Cardiac muscle cell (in vitro differentiated cells and primary cell): ENCODE measurements at regions not wholly inside any gene's neighbourhood (a gene's known extent, or its start where the extent isn't known, plus 50 kb on each side); places are given as distances from the start of the nearest gene placed in this dataset.

Experiments
- DNase-seq, 2 donors: peaks; one replicate each; pipeline versions ENCODE4 v3.0.0 to v3.0.0-alpha.2; 2010 to 2017; ENCODE audit warnings: low read depth in 1 of 2, low spot score in 1 of 2
- H3K27ac ChIP-seq: fragments of 200-600 bp; sonication (generic); 2 replicates; pipeline ENCODE4 v1.5.1; 2016
- H3K27me3 ChIP-seq: fragments of 200-600 bp; sonication (generic); 2 replicates; pipeline ENCODE4 v1.6.0; 2016; ENCODE audit warnings: control low read depth
- H3K36me3 ChIP-seq: fragments of 200-600 bp; sonication (generic); 2 replicates; pipeline ENCODE4 v1.5.1; 2016; ENCODE audit warnings: control low read depth
- H3K4me1 ChIP-seq: fragments of 200-600 bp; sonication (generic); 2 replicates; pipeline ENCODE4 v1.8.1; 2017; ENCODE audit warnings: low read depth, mild to moderate bottlenecking, mixed run types
- H3K4me3 ChIP-seq: fragments of 200-600 bp; sonication (generic); 2 replicates; pipeline ENCODE4 v1.5.1; 2016; ENCODE audit warnings: mild to moderate bottlenecking
- H3K9me3 ChIP-seq: fragments of 200-600 bp; sonication (generic); 2 replicates; pipeline ENCODE4 v1.5.1; 2017; ENCODE audit warnings: low read depth, mild to moderate bottlenecking, control low read depth
- TF ChIP-seq, protein P1 (sequence below): IDR thresholded peaks from 2 replicates; pipeline ENCODE4 v1.5.1; 2012; ENCODE audit warnings: low read depth, mild to moderate bottlenecking, low read length

DNA sequence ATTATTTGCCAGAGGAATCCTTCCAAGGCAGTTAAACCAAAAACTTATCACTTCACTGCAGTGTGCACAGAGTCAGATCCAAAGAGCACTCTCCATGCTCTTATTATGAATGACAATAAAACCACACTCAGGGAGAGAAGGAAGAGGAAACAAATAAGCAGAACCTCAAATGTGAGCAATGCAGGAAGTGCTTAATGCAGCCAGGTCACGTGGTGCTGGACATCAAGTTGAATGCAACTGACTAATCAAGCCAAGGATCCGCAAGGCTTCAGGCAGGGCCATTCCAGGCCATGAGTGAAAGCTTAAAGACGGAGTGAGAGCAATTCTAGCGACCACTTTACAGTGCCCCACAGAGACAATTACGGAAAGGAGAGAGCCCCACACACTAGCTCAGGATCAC is 230.4 kb upstream of the PUM3 start:
- no peaks in the 10 kb centered on the region for H3K36me3 ChIP-seq
- H3K9me3 ChIP-seq = no peaks in the 10 kb centered on the region
- no peak overlapping the region for H3K4me3 ChIP-seq
- no peak overlapping the region for H3K27ac ChIP-seq
- no peaks in the 10 kb centered on the region for H3K4me1 ChIP-seq
- DNase-seq = no peak
- TF ChIP-seq, protein P1, sequence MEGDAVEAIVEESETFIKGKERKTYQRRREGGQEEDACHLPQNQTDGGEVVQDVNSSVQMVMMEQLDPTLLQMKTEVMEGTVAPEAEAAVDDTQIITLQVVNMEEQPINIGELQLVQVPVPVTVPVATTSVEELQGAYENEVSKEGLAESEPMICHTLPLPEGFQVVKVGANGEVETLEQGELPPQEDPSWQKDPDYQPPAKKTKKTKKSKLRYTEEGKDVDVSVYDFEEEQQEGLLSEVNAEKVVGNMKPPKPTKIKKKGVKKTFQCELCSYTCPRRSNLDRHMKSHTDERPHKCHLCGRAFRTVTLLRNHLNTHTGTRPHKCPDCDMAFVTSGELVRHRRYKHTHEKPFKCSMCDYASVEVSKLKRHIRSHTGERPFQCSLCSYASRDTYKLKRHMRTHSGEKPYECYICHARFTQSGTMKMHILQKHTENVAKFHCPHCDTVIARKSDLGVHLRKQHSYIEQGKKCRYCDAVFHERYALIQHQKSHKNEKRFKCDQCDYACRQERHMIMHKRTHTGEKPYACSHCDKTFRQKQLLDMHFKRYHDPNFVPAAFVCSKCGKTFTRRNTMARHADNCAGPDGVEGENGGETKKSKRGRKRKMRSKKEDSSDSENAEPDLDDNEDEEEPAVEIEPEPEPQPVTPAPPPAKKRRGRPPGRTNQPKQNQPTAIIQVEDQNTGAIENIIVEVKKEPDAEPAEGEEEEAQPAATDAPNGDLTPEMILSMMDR = no peak
- no peaks in the 10 kb centered on the region for H3K27me3 ChIP-seq

DNA sequence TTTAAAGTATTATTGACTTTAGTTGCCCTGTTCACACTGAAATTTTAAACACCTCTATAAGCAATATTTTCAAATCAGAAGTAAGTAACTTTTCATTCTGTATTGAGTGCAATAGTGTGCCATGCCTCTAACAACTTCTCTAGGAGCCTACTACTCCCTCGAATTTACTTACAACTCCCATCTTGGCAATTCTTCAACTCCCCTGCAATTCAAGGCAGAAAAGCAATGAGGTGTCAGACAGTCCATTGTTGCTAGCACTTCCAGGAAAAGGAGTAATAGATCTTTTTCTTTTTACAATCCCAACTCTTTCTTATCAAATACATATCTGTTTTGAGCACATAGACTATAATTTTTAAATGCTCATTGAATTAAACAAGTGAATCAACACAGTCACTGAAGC is 222.7 kb upstream of the PUM3 start:
- Histone ChIP-seq H3K27ac (no peak overlapping the region), H3K4me1 (no peaks in the 10 kb centered on the region), H3K9me3 (no peaks in the 10 kb centered on the region), H3K4me3 (no peak overlapping the region), H3K36me3 (no peaks in the 10 kb centered on the region), H3K27me3 (no peaks in the 10 kb centered on the region)
- DNase-seq = no peak
- TF ChIP-seq, protein P1 = no peak

DNA sequence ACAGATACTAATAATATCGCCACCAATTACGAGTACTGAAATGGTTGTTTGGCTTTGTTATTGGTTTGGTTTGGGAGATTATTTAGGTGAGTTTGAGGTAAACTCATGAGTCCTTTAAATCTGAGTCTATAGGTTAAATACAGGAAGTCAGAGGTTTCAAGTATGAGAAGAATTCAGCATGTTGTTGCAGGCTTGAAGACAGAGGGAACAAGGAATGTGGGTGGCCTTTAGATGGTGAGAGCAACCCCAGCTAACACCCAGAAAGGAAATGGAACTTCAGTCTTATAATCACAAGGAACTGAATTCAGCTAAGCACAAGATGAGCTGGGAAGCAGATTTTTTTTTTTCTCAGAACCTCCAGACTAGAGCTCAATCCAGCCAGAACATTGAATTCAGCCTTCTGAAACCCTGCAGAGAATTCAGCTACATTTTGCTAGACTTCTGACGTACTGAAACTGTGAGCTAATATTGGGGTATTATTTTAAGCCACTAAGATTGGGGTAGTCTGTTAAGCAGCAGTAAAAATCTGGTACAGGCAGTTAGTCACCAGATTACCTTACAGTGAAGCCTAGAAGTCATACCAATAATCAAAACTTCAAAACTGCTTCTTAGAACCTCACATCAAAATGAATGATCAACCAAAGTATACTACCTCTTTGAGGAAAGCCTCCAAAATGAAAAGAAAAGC is 216.0 kb upstream of the PUM3 start:
- Histone ChIP-seq H3K9me3 (no peaks in the 10 kb centered on the region), H3K36me3 (no peaks in the 10 kb centered on the region), H3K4me3 (no peak overlapping the region), H3K27ac (no peak overlapping the region), H3K27me3 (no peaks in the 10 kb centered on the region), H3K4me1 (no peaks in the 10 kb centered on the region)
- peak in 1 of 2 donors; percentile 1 for DNase-seq
- TF ChIP-seq, protein P1 = no peak

DNA sequence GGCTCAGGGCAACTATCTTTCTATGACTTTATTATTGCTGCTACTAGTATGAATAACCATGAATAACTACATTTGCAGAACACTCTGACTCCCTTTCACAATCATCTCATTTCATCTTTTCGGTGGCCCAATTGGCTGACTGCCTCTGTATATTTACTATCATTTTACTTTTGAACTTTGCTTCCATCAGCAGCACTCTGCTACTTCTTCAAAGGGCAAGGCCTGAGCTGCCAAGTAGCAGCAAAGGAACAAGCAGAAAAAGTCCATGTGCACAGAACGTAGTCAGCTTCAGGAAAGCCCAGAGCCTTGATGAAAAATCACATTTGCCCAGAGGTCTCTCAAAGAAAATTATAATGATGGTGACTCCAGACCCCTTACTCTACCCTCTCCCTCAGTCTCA is 214.5 kb upstream of the PUM3 start:
- TF ChIP-seq, protein P1 = no peak
- H3K4me1 ChIP-seq = no peaks in the 10 kb centered on the region
- DNase-seq = no peak
- H3K4me3 ChIP-seq = no peak overlapping the region
- H3K27me3 ChIP-seq = no peaks in the 10 kb centered on the region
- no peaks in the 10 kb centered on the region for H3K9me3 ChIP-seq
- no peak overlapping the region for H3K27ac ChIP-seq
- H3K36me3 ChIP-seq = no peaks in the 10 kb centered on the region

DNA sequence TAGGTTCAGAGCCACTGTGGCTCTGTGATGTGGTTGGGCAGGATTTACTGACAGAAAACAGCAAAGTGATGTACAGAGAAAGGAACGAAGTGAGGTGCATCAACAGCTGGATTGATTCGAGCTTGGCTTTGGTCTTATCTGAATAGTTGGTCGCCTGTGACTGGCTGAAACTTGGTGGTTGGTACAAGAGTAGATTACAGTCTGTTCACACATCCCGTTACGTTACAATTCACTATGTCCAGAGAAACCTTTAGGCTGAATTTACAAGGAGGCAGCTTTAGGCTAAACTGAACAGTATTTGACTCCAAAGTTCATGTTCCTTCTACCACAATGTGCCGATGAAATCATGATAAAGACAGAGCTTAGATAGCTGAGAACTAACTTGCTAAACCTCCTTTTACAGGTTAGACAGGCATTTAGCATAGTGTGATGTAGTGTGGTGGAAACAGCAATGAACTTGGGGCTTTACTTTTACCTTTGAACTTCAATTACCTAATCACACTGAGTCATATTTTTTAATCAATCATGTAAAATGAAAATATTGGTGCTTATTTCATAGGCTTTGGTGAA is 210.2 kb upstream of the PUM3 start:
- TF ChIP-seq, protein P1 = no peak

More for the DNA sequence above, 210.2 kb upstream of the PUM3 start:
- DNase-seq = no peak
- no peak overlapping the region for H3K4me3 ChIP-seq
- H3K4me1 ChIP-seq = no peaks in the 10 kb centered on the region
- no peaks in the 10 kb centered on the region for H3K9me3 ChIP-seq
- no peaks in the 10 kb centered on the region for H3K27me3 ChIP-seq
- H3K36me3 ChIP-seq = no peaks in the 10 kb centered on the region
- no peak overlapping the region for H3K27ac ChIP-seq
